Tibial artery (tissue), 4 donors: ENCODE measurements at regions not wholly inside any gene's neighbourhood (a gene's known extent, or its start where the extent isn't known, plus 50 kb on each side); places are given as distances from the start of the nearest gene placed in this dataset.

Experiments
- DNase-seq, 2 donors: peaks; one replicate each; pipeline ENCODE4 v3.0.0-alpha.2; 2019
- H3K27ac ChIP-seq, 2 donors: fragments of 200-600 bp; sonication (generic) in 1 of 2; 1 replicate in 1 of 2; 2 replicates in 1 of 2; pipeline ENCODE4 v1.5.1; 2018 to 2019; ENCODE audit warnings: mild to moderate bottlenecking in 1 of 2
- H3K27me3 ChIP-seq, 2 donors: fragments of 200-600 bp; sonication (generic) in 1 of 2; one replicate each; pipeline versions ENCODE4 v1.5.1 to v1.6.0; 2016 to 2019
- H3K36me3 ChIP-seq, 3 donors: fragments of 200-600 bp; sonication (generic) in 2 of 3; one replicate each; pipeline ENCODE4 v1.5.1; 2016 to 2019; ENCODE audit warnings: mild to moderate bottlenecking in 2 of 3
- H3K4me1 ChIP-seq, 4 donors: fragments of 200-600 bp; sonication (generic) in 2 of 4; 1 replicate in 3 of 4; 2 replicates in 1 of 4; pipeline ENCODE4 v1.5.1; 2016 to 2019
- H3K4me3 ChIP-seq, 2 donors: fragments of 200-600 bp; sonication (generic) in 1 of 2; 1 replicate in 1 of 2; 2 replicates in 1 of 2; pipeline ENCODE4 v1.5.1; 2018 to 2019; ENCODE audit warnings: mild to moderate bottlenecking in 2 of 2
- H3K9me3 ChIP-seq, 3 donors: fragments of 200-600 bp; sonication (generic) in 1 of 3; one replicate each; pipeline ENCODE4 v1.5.1; 2016 to 2019
- intact Hi-C: fragments of 100-400 bp; cut with DNase I; formaldehyde crosslinking; loops from one replicate; pipeline ENCODE4 v1.15.0; 2023; ENCODE audit warnings: low total_unique reads
- TF ChIP-seq, protein P1 (sequence below), 2 experiments: fragments of 200-600 bp in 1 of 2; fragments of 450-650 bp in 1 of 2; IDR thresholded peaks; one replicate each; pipeline ENCODE4 v1.5.1; 2017 to 2019; ENCODE audit warnings: antibody characterized with exemption in 2 of 2, mild to moderate bottlenecking in 1 of 2, moderate library complexity in 1 of 2

DNA sequence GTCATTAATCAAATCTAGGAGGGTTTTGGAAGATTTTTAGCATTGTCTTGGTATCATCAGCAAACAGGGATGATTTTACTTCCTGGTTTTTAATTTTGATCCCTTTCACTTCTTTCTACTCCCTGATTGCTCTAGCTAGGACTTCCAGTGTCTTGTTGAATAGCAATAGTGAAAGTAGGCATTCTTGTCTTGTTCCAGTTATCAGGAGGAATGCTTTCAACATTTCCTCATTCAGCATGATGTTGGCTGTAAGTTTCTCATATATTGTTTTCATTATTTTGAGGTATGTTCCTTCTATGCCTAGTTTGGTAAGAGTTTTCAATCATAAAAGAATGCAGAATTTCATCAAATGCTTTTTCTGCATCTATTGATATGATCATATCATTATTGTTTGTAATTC, 244.2 kb upstream of the CLEC14A start:
- Histone ChIP-seq H3K36me3 (no peaks in the 10 kb centered on the region), H3K4me1 (peaks cover 0 to 6% (median 0%) of the 10 kb centered on the region in 4 donors), H3K4me3 (no peak overlapping the region), H3K9me3 (no peaks in the 10 kb centered on the region), H3K27me3 (no peaks in the 10 kb centered on the region), H3K27ac (no peak overlapping the region)
- TF ChIP-seq, protein P1, sequence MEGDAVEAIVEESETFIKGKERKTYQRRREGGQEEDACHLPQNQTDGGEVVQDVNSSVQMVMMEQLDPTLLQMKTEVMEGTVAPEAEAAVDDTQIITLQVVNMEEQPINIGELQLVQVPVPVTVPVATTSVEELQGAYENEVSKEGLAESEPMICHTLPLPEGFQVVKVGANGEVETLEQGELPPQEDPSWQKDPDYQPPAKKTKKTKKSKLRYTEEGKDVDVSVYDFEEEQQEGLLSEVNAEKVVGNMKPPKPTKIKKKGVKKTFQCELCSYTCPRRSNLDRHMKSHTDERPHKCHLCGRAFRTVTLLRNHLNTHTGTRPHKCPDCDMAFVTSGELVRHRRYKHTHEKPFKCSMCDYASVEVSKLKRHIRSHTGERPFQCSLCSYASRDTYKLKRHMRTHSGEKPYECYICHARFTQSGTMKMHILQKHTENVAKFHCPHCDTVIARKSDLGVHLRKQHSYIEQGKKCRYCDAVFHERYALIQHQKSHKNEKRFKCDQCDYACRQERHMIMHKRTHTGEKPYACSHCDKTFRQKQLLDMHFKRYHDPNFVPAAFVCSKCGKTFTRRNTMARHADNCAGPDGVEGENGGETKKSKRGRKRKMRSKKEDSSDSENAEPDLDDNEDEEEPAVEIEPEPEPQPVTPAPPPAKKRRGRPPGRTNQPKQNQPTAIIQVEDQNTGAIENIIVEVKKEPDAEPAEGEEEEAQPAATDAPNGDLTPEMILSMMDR (IDR thresholded peaks at IDR 0.05): no peak
- DNase-seq: no peak
- intact Hi-C loops: no loop called here

DNA sequence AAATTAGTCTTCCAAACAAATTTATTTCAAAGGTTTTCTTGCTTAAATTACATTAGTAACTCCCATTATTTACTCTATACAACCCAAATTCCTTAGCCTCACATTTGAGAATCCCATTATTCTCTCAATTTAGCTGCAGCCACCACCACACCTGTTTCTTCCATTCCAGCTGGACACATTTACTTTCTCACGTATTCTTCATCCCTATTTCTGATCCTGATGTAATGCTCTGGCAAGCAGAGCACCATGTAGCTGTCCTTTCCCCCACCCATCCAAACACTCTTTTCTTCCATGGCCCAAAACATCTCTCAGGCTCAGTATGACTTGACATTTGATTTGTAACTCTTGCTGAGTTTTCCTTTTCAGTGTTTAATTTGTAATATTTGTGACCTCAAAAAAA, 240.2 kb upstream of the CLEC14A start:
- Histone ChIP-seq H3K27ac (no peak overlapping the region), H3K9me3 (no peaks in the 10 kb centered on the region), H3K4me3 (no peak overlapping the region), H3K36me3 (no peaks in the 10 kb centered on the region), H3K4me1 (no peaks in the 10 kb centered on the region), H3K27me3 (no peaks in the 10 kb centered on the region)
- TF ChIP-seq, protein P1 (IDR thresholded peaks at IDR 0.05): no peak
- intact Hi-C loops: no loop called here
- no peak for DNase-seq

DNA sequence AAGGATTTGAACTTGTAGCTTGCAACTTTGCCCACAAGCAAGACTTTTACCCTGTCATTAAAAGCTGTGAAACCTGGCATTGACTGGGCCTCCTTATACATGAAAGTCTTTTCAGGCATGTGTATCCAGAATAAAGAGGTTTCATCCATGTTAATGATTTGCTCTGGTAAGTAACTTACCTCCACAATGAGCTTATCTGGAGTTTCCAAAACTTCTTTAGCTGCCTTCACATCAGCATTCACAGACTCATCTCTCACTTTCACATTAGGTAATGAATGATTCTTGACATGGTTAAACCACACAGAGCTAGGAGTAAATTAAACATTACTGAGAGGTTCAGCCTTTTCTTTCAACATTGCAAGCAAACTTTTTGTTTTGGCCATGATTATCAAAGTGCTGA, 234.4 kb upstream of the CLEC14A start:
- TF ChIP-seq, protein P1 (IDR thresholded peaks at IDR 0.05): no peak
- DNase-seq: no peak
- H3K27ac ChIP-seq: no peak overlapping the region
- no peaks in the 10 kb centered on the region for H3K9me3 ChIP-seq
- intact Hi-C loops: no loop called here
- H3K27me3 ChIP-seq: no peaks in the 10 kb centered on the region
- H3K4me1 ChIP-seq: no peaks in the 10 kb centered on the region
- H3K4me3 ChIP-seq: no peak overlapping the region
- no peaks in the 10 kb centered on the region for H3K36me3 ChIP-seq

DNA sequence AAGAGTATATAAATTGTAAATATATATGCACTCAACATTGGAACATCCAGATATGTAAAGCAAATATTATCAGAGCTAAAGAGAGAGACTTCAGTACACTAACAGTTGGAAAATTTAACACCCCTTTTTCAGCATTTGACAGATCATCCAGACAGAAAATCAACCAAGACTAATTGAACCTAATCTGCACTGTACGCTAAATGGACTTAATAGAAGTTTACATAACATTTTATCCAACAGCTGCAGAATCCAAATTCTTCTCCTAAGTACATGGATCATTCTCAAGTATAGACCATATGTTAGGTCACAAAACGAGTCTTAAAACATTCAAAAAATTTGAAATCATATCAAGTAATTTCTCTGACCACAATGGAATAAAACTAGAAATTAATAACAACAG, 229.1 kb upstream of the CLEC14A start:
- Histone ChIP-seq H3K4me3 (no peak overlapping the region), H3K27ac (no peak overlapping the region), H3K9me3 (no peaks in the 10 kb centered on the region), H3K36me3 (no peaks in the 10 kb centered on the region), H3K4me1 (no peaks in the 10 kb centered on the region), H3K27me3 (no peaks in the 10 kb centered on the region)
- DNase-seq: no peak
- intact Hi-C loops: no loop called here
- TF ChIP-seq, protein P1 (IDR thresholded peaks at IDR 0.05): no peak

DNA sequence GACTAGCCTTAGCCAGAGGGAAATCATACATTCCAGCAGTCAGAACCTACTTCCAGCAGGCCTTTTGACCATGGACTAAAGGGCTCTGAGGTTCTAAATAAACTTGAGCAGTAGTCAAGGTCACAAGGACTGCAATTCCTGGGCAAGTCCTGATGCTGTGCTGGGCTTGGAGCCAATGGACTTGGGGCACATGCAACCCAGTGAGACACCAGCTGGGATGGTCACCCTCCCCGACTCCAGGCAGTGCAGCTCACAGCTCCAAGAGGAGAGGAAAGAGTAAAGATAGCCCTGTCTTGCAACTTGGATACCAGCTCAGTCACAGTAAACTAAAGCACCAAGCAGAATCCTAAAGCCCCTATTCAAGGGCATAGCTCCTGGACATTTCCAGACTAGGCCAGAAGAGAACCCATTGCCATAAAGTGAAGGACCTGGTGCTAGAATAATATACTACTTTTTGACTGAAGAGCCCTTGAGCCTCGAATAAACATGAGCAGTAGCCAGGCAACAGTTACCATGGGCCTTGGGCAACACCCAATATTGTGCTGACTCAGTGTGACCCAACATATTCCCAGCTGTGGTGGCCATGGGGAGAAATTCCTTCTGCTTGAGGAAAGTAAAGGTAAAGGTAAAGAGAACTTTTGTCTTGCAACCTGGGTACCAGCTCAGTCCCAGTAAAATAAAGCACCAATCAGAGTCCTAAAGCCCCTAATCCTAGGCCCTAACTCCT, 226.2 kb upstream of the CLEC14A start:
- peaks cover 0 to 10% (median 8%) of the 10 kb centered on the region in 3 donors for H3K9me3 ChIP-seq
- no peak overlapping the region for H3K4me3 ChIP-seq
- no peak for DNase-seq
- TF ChIP-seq, protein P1 (IDR thresholded peaks at IDR 0.05): no peak
- H3K27ac ChIP-seq: no peak overlapping the region
- no peaks in the 10 kb centered on the region for H3K4me1 ChIP-seq
- H3K36me3 ChIP-seq: no peaks in the 10 kb centered on the region
- intact Hi-C loops: no loop called here
- no peaks in the 10 kb centered on the region for H3K27me3 ChIP-seq

DNA sequence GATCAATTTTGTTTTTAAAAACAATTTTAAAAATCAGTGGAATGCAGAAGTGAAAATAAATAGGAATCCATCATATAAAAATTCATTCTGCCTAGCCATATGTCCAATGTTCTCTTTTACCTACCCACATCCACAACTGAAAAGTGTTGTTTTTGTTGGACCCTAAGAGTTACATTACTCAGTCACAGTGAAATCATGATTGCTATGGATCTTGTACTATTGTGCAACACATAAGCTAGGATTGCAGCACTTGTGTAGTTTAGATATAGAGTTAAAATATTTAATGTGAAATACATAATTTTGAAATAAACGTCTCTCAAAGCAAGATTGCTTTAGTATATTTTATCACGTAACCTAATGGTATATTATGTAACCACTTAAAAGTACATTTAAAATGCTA, 213.3 kb upstream of the CLEC14A start:
- no peak overlapping the region for H3K27ac ChIP-seq
- intact Hi-C loops: no loop called here
- H3K4me1 ChIP-seq: no peaks in the 10 kb centered on the region
- no peaks in the 10 kb centered on the region for H3K27me3 ChIP-seq
- no peaks in the 10 kb centered on the region for H3K9me3 ChIP-seq
- no peak for DNase-seq
- no peaks in the 10 kb centered on the region for H3K36me3 ChIP-seq
- H3K4me3 ChIP-seq: no peak overlapping the region
- TF ChIP-seq, protein P1 (IDR thresholded peaks at IDR 0.05): no peak
